ENCODE measurements at regions not wholly inside any gene's neighbourhood (a gene's known extent, or its start where the extent isn't known, plus 50 kb on each side); places are given as distances from the start of the nearest gene placed in this dataset.

- TF ChIP-seq ZNF567 (CRISPR knock-in tag; IDR thresholded peaks at IDR 0.05; ENCODE audit: borderline replicate concordance) = no peak
- no peak for TF ChIP-seq POLR2A (IDR thresholded peaks at IDR 0.05; ENCODE audit: insufficient read depth in 1 of 2, low read depth in 2 of 2, low read length in 2 of 2)
- TF ChIP-seq ZNF7 (CRISPR knock-in tag; IDR thresholded peaks at IDR 0.05) = peak; percentile 40; the same call in 1 of the 2 replicates
- TF ChIP-seq ZNF576 (CRISPR knock-in tag; IDR thresholded peaks at IDR 0.05) = no peak
- TF ChIP-seq HBP1 (CRISPR knock-in tag; IDR thresholded peaks at IDR 0.05; ENCODE audit: low read depth) = no peak
- no peak for TF ChIP-seq ZNF891 (CRISPR knock-in tag; IDR thresholded peaks at IDR 0.05)
- TF ChIP-seq ZNF3 (CRISPR knock-in tag; IDR thresholded peaks at IDR 0.05) = no peak
- TF ChIP-seq HDAC2 (CRISPR knock-in tag; IDR thresholded peaks at IDR 0.05) = peak; percentile 66
- peak; percentile 54; the same call in 1 of the 2 replicates for TF ChIP-seq TARDBP (CRISPR knock-in tag; IDR thresholded peaks at IDR 0.05)
- no peak for TF ChIP-seq MXD3 (CRISPR knock-in tag; IDR thresholded peaks at IDR 0.05)
- no peak for TF ChIP-seq ZNF251 (CRISPR knock-in tag; IDR thresholded peaks at IDR 0.05)
- TF ChIP-seq SNRNP70 (IDR thresholded peaks at IDR 0.05; ENCODE audit: low read depth, low read length) = no peak
- TF ChIP-seq NFIB (CRISPR knock-in tag; IDR thresholded peaks at IDR 0.05; ENCODE audit: borderline replicate concordance) = no peak
- no peak for TF ChIP-seq SRSF4 (IDR thresholded peaks at IDR 0.05; ENCODE audit: low read depth, low read length, poor library complexity, severe bottlenecking)
- TF ChIP-seq TOE1 (CRISPR knock-in tag; IDR thresholded peaks at IDR 0.05) = no peak
- peak; percentile 39; the same call in 1 of the 2 replicates for TF ChIP-seq KDM6A (CRISPR knock-in tag; IDR thresholded peaks at IDR 0.05; ENCODE audit: low read depth)
- TF ChIP-seq NPAS2 (CRISPR knock-in tag; IDR thresholded peaks at IDR 0.05; ENCODE audit: borderline replicate concordance) = no peak
- TF ChIP-seq ARNT2 (CRISPR knock-in tag; IDR thresholded peaks at IDR 0.05; ENCODE audit: low read depth) = no peak
- no peak for TF ChIP-seq TFE3 (CRISPR knock-in tag; IDR thresholded peaks at IDR 0.05)
- TF ChIP-seq ZNF501 (CRISPR knock-in tag; IDR thresholded peaks at IDR 0.05) = no peak
- no peak for TF ChIP-seq ZNF414 (CRISPR knock-in tag; IDR thresholded peaks at IDR 0.05)
- TF ChIP-seq JUN (CRISPR knock-in tag; IDR thresholded peaks at IDR 0.05) = no peak
- no peak for TF ChIP-seq ZNF550 (CRISPR knock-in tag; IDR thresholded peaks at IDR 0.05; ENCODE audit: borderline replicate concordance)
- TF ChIP-seq CREB1 (IDR thresholded peaks at IDR 0.05) = no peak
- 0 out of 2 replicates have a peak, but pooled peaks have one; percentile 39 for TF ChIP-seq CREB1 (CRISPR knock-in tag; IDR thresholded peaks at IDR 0.05)
- TF ChIP-seq, protein P1, sequence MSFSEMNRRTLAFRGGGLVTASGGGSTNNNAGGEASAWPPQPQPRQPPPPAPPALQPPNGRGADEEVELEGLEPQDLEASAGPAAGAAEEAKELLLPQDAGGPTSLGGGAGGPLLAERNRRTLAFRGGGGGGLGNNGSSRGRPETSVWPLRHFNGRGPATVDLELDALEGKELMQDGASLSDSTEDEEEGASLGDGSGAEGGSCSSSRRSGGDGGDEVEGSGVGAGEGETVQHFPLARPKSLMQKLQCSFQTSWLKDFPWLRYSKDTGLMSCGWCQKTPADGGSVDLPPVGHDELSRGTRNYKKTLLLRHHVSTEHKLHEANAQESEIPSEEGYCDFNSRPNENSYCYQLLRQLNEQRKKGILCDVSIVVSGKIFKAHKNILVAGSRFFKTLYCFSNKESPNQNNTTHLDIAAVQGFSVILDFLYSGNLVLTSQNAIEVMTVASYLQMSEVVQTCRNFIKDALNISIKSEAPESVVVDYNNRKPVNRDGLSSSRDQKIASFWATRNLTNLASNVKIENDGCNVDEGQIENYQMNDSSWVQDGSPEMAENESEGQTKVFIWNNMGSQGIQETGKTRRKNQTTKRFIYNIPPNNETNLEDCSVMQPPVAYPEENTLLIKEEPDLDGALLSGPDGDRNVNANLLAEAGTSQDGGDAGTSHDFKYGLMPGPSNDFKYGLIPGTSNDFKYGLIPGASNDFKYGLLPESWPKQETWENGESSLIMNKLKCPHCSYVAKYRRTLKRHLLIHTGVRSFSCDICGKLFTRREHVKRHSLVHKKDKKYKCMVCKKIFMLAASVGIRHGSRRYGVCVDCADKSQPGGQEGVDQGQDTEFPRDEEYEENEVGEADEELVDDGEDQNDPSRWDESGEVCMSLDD (CRISPR knock-in tag; IDR thresholded peaks at IDR 0.05; ENCODE audit: borderline replicate concordance) = no peak
- no peak for TF ChIP-seq HNRNPLL (IDR thresholded peaks at IDR 0.05; ENCODE audit: low read depth, low read length, poor library complexity, severe bottlenecking)
Measured at GRCh38 chr2:226140594-226140993, 659.0 kb downstream of the IRS1 start (continued).
